Epithelial cell of proximal tubule (primary cell): ENCODE measurements at regions not wholly inside any gene's neighbourhood (a gene's known extent, or its start where the extent isn't known, plus 50 kb on each side); places are given as distances from the start of the nearest gene placed in this dataset.

Experiments used
- DNase-seq: peaks from one replicate; pipeline ENCODE4 v3.0.0-alpha.2; 2011; ENCODE audit warnings: low read depth
- H3K4me3 ChIP-seq: 2 replicates; pipeline ENCODE4 v1.5.1; 2011; ENCODE audit warnings: low read depth, mild to moderate bottlenecking, low read length
- TF ChIP-seq, protein P1 (sequence below): conservative IDR thresholded peaks from 2 replicates; pipeline ENCODE4 v1.5.1; 2012; ENCODE audit warnings: low read depth, mild to moderate bottlenecking, low read length

DNA sequence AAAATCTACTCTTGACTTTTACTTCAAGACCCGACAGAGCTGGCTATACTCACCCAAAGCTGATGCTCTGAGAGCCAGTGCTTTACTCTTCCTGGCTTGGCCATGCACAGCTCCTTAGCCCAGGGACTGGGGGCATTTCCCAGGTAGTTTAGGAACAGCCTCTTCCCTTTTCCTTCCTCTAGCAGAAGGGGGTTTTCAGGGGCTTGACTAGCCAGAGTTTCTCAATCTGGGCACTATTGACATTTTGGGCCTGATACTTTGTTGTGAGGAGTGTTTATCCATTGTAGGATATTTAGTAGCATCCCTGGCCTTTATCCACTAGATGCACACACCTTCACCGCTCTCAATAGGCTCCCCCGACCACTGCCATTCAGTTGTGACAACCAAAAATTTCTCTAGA, 50.0 kb upstream of the RFX3 start:
- no peak overlapping the region for H3K4me3 ChIP-seq
- TF ChIP-seq, protein P1, sequence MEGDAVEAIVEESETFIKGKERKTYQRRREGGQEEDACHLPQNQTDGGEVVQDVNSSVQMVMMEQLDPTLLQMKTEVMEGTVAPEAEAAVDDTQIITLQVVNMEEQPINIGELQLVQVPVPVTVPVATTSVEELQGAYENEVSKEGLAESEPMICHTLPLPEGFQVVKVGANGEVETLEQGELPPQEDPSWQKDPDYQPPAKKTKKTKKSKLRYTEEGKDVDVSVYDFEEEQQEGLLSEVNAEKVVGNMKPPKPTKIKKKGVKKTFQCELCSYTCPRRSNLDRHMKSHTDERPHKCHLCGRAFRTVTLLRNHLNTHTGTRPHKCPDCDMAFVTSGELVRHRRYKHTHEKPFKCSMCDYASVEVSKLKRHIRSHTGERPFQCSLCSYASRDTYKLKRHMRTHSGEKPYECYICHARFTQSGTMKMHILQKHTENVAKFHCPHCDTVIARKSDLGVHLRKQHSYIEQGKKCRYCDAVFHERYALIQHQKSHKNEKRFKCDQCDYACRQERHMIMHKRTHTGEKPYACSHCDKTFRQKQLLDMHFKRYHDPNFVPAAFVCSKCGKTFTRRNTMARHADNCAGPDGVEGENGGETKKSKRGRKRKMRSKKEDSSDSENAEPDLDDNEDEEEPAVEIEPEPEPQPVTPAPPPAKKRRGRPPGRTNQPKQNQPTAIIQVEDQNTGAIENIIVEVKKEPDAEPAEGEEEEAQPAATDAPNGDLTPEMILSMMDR: no peak
- no peak for DNase-seq
